IMR-90 (cell line): ENCODE measurements at regions not wholly inside any gene's neighbourhood (a gene's known extent, or its start where the extent isn't known, plus 50 kb on each side); places are given as distances from the start of the nearest gene placed in this dataset.

Experiments used
- ATAC-seq: fragments of 200-7000 bp; cut with Tn5 transposase; 2 replicates; pipeline ENCODE4 v1.9.1; 2020; ENCODE audit warnings: low read depth, mild to moderate bottlenecking, moderate library complexity
- BruUV-seq: library from RNA; stranded (reverse); fragments of 400-500 nt; replicated peaks from 2 replicates; lab custom pipeline; 2021; lab: Mats Ljungman, UMichigan
- CTCF ChIA-PET: fragments of 300-600 bp; formaldehyde crosslinking; extraction: SDS; loops from one replicate; lab custom pipeline; 2021; ENCODE audit warnings: antibody characterized with exemption; lab: Yijun Ruan, JAX
- POLR2A ChIA-PET: fragments of 300-600 bp; sonication (Branson Sonifier 250); formaldehyde crosslinking; loops from one replicate; lab custom pipeline; 2022; ENCODE audit warnings: antibody characterized with exemption; ENCODE audit not compliant: unreplicated experiment; lab: Charles Lee
- DNase-seq: peaks from one replicate; pipeline ENCODE4 v3.0.0; 2013
- H2AFZ ChIP-seq: replicated peaks from 2 replicates; pipeline ENCODE3; 2013; ENCODE audit warnings: low read length, mild to moderate bottlenecking; ENCODE audit not compliant: poor library complexity
- H2AK5ac ChIP-seq: 2 replicates; pipeline ENCODE4 v1.6.1; 2013; ENCODE audit warnings: low read depth, low read length, inconsistent platforms
- H2AK9ac ChIP-seq: replicated peaks from 2 replicates; pipeline ENCODE3; 2013; ENCODE audit warnings: mild to moderate bottlenecking, low read depth, low read length, moderate library complexity; ENCODE audit not compliant: poor library complexity
- H2BK120ac ChIP-seq: 2 replicates; pipeline ENCODE4 v1.6.1; 2013; ENCODE audit warnings: low read depth, low read length, inconsistent platforms
- H2BK15ac ChIP-seq: 3 replicates; pipeline ENCODE4 v1.6.1; 2013; ENCODE audit warnings: low read depth, low read length, inconsistent platforms
- H2BK20ac ChIP-seq: 2 replicates; pipeline ENCODE4 v1.6.1; 2013; ENCODE audit warnings: low read depth, mild to moderate bottlenecking, inconsistent platforms, low read length, moderate library complexity
- H2BK5ac ChIP-seq: 2 replicates; pipeline ENCODE4 v1.6.1; 2013; ENCODE audit warnings: mild to moderate bottlenecking, low read depth, low read length, inconsistent platforms; ENCODE audit not compliant: poor library complexity, severe bottlenecking
- H3K14ac ChIP-seq: replicated peaks from 2 replicates; pipeline ENCODE4 v1.6.1; 2013; ENCODE audit warnings: low read depth, low read length, inconsistent platforms
- H3K18ac ChIP-seq: 2 replicates; pipeline ENCODE4 v1.6.1; 2013; ENCODE audit warnings: low read depth, low read length, control low read depth
- H3K23ac ChIP-seq: 2 replicates; pipeline ENCODE4 v1.6.1; 2013; ENCODE audit warnings: low read depth, low read length, inconsistent platforms
- H3K27ac ChIP-seq: 2 replicates; pipeline ENCODE4 v1.5.1; 2013; ENCODE audit warnings: mild to moderate bottlenecking, control low read depth, low read length; ENCODE audit not compliant: insufficient read depth
- H3K27me3 ChIP-seq: 2 replicates; pipeline ENCODE4 v1.6.1; 2013; ENCODE audit warnings: low read length; ENCODE audit not compliant: control insufficient read depth, insufficient read depth
- H3K36me3 ChIP-seq: 2 replicates; pipeline ENCODE4 v1.6.1; 2013; ENCODE audit warnings: low read length, mixed read lengths; ENCODE audit not compliant: control insufficient read depth, insufficient read depth
- H3K4ac ChIP-seq: 2 replicates; pipeline ENCODE4 v1.6.1; 2013; ENCODE audit warnings: low read depth, low read length, inconsistent platforms
- H3K4me1 ChIP-seq: 2 replicates; pipeline ENCODE4 v1.6.1; 2013; ENCODE audit warnings: low read length, mixed read lengths; ENCODE audit not compliant: control insufficient read depth, insufficient read depth
- H3K4me2 ChIP-seq: 2 replicates; pipeline ENCODE4 v1.6.1; 2013; ENCODE audit warnings: low read depth, mild to moderate bottlenecking, control low read depth, low read length, moderate library complexity
- H3K4me3 ChIP-seq: 2 replicates; pipeline ENCODE4 v1.5.1; 2013; ENCODE audit warnings: low read depth, mild to moderate bottlenecking, control low read depth, low read length, moderate library complexity; ENCODE audit not compliant: insufficient read depth
- H3K56ac ChIP-seq: 2 replicates; pipeline ENCODE4 v1.6.1; 2013; ENCODE audit warnings: low read length, inconsistent platforms; ENCODE audit not compliant: insufficient read depth; ENCODE audit errors: extremely low read depth
- H3K79me1 ChIP-seq, 2 experiments: 2 replicates each; pipeline ENCODE4 v1.6.1; 2013; ENCODE audit warnings: low read length in 2 of 2, inconsistent platforms in 1 of 2, low read depth in 1 of 2
- H3K9ac ChIP-seq: 2 replicates; pipeline ENCODE4 v1.6.1; 2013; ENCODE audit warnings: low read depth, low read length, control low read depth
- H3K9me1 ChIP-seq: 2 replicates; pipeline ENCODE4 v1.6.1; 2013; ENCODE audit warnings: low read length, inconsistent platforms; ENCODE audit not compliant: insufficient read depth
- H3K9me3 ChIP-seq: 2 replicates; pipeline ENCODE4 v1.6.1; 2013; ENCODE audit warnings: low read length; ENCODE audit not compliant: control insufficient read depth, insufficient read depth
- H4K20me1 ChIP-seq: 2 replicates; pipeline ENCODE4 v1.6.1; 2013; ENCODE audit warnings: low read length, inconsistent platforms; ENCODE audit not compliant: insufficient read depth
- H4K5ac ChIP-seq: 2 replicates; pipeline ENCODE4 v1.6.1; 2013; ENCODE audit warnings: mild to moderate bottlenecking, low read depth, low read length, control low read depth
- H4K8ac ChIP-seq, 2 experiments: 2 replicates each; pipeline ENCODE4 v1.6.1; 2013; ENCODE audit warnings: low read depth in 2 of 2, low read length in 2 of 2, control low read depth in 1 of 2, inconsistent platforms in 1 of 2
- H4K91ac ChIP-seq: 2 replicates; pipeline ENCODE4 v1.6.1; 2013; ENCODE audit warnings: low read depth, low read length, inconsistent platforms; ENCODE audit not compliant: insufficient read depth
- BHLHE40 ChIP-seq: fragments of 150-350 bp; IDR thresholded peaks from 2 replicates; pipeline ENCODE4 v1.6.1; 2016; ENCODE audit warnings: mild to moderate bottlenecking, low read depth, low read length
- CEBPB ChIP-seq: IDR thresholded peaks from 2 replicates; pipeline ENCODE4 v1.6.1; 2012; ENCODE audit warnings: low read depth, low read length, improper control_type of control experiment
- CHD1 ChIP-seq: IDR thresholded peaks from 2 replicates; pipeline ENCODE4 v1.6.1; 2012; ENCODE audit warnings: low read depth, low read length, improper control_type of control experiment
- CTCF ChIP-seq: conservative IDR thresholded peaks from 2 replicates; pipeline ENCODE4 v1.5.1; 2012; ENCODE audit warnings: mild to moderate bottlenecking, low read depth, low read length, improper control_type of control experiment
- ELK1 ChIP-seq: fragments of 150-350 bp; IDR thresholded peaks from 2 replicates; pipeline ENCODE4 v1.6.1; 2016; ENCODE audit warnings: low read depth, mild to moderate bottlenecking, low read length, moderate library complexity, borderline replicate concordance
- FOS ChIP-seq: fragments of 150-350 bp; IDR thresholded peaks from 2 replicates; pipeline ENCODE4 v1.6.1; 2016; ENCODE audit warnings: low read depth, low read length
- MAFK ChIP-seq: IDR thresholded peaks from 2 replicates; pipeline ENCODE4 v1.6.1; 2012; ENCODE audit warnings: low read depth, low read length, improper control_type of control experiment
- MAZ ChIP-seq: IDR thresholded peaks from 2 replicates; pipeline ENCODE4 v1.6.1; 2012; ENCODE audit warnings: low read depth, mild to moderate bottlenecking, low read length, improper control_type of control experiment, moderate library complexity, borderline replicate concordance
- MXI1 ChIP-seq: IDR thresholded peaks from 2 replicates; pipeline ENCODE4 v1.6.1; 2012; ENCODE audit warnings: low read depth, mild to moderate bottlenecking, low read length, moderate library complexity, borderline replicate concordance
- NFE2L2 ChIP-seq: fragments of 150-350 bp; IDR thresholded peaks from 2 replicates; pipeline ENCODE4 v1.6.1; 2016; ENCODE audit warnings: low read depth, mild to moderate bottlenecking, low read length
- POLR2A ChIP-seq: IDR thresholded peaks from 2 replicates; pipeline ENCODE4 v1.6.1; 2012; ENCODE audit warnings: mild to moderate bottlenecking, low read depth, low read length
- RAD21 ChIP-seq: IDR thresholded peaks from 2 replicates; pipeline ENCODE4 v1.6.1; 2012; ENCODE audit warnings: low read length, improper control_type of control experiment
- RCOR1 ChIP-seq: IDR thresholded peaks from 2 replicates; pipeline ENCODE4 v1.6.1; 2012; ENCODE audit warnings: mild to moderate bottlenecking, low read length, improper control_type of control experiment; ENCODE audit not compliant: insufficient replicate concordance
- RFX5 ChIP-seq: IDR thresholded peaks from 2 replicates; pipeline ENCODE4 v1.8.0; 2012; ENCODE audit warnings: low read depth, mild to moderate bottlenecking, low read length, moderate library complexity
- SMC3 ChIP-seq: fragments of 150-350 bp; IDR thresholded peaks from 2 replicates; pipeline ENCODE4 v1.6.1; 2016; ENCODE audit warnings: low read depth, mild to moderate bottlenecking, antibody characterized with exemption, low read length, moderate library complexity
- USF2 ChIP-seq: fragments of 150-350 bp; IDR thresholded peaks from 2 replicates; pipeline ENCODE4 v1.6.1; 2017; ENCODE audit warnings: mild to moderate bottlenecking, antibody characterized with exemption, low read length, low read depth
- WGBS, 2 experiments: methylation state at CpG; one replicate each; pipeline versions ENCODE4 v1.1.5 to v1.1.7; 2013; ENCODE audit warnings: missing lambda C conversion rate in 2 of 2; ENCODE audit not compliant: insufficient read length in 1 of 2; ENCODE audit errors: extremely low coverage in 2 of 2; 5-methylcytosine and 5-hydroxymethylcytosine counted together
- dilution Hi-C: fragments of 300-500 bp; cut with HindIII; formaldehyde crosslinking; loops from one replicate; pipeline ENCODE4 v1.14.3; 2018; ENCODE audit warnings: low sequenced_read_pairs; ENCODE audit not compliant: unreplicated experiment
- in situ Hi-C: fragments of 300-500 bp; cut with MboI; formaldehyde crosslinking; loops from 3 replicates; pipeline ENCODE4 v1.14.3; 2019; ENCODE audit warnings: low sequenced_read_pairs, inconsistent platforms, mixed read lengths
- intact Hi-C: fragments of 100-400 bp; cut with micrococcal nuclease; formaldehyde crosslinking; loops from 2 replicates; pipeline ENCODE4 v1.10.0; 2022

- H3K56ac ChIP-seq, result no peak overlapping the region
- ChIA-PET CTCF (no interaction called here), POLR2A (no interaction called here)
- no CpG with 5 or more reads among the region's 1 CpG for WGBS, 2 experiments
- no peak overlapping the region for H2AK5ac ChIP-seq
- ATAC-seq, result no peak
- BruUV-seq, result no TSS peak
- no peaks in the 10 kb centered on the region for H4K20me1 ChIP-seq
- no peaks in the 10 kb centered on the region for H3K4me1 ChIP-seq
- H4K91ac ChIP-seq, result no peak overlapping the region
- no peak overlapping the region for H3K14ac ChIP-seq
- no peak overlapping the region for H3K23ac ChIP-seq
- H3K36me3 ChIP-seq, result no peaks in the 10 kb centered on the region
- H2AK9ac ChIP-seq, result no peak overlapping the region
- no peak overlapping the region for H2BK15ac ChIP-seq
- intact Hi-C loops, result no loop called here
- H3K18ac ChIP-seq, result no peak overlapping the region
- no peak overlapping the region for H4K5ac ChIP-seq
- TF ChIP-seq USF2 (no peak), MAZ (no peak), SMC3 (no peak), CEBPB (no peak), ELK1 (no peak), RAD21 (no peak), CTCF (no peak), FOS (no peak), BHLHE40 (no peak), POLR2A (no peak), MXI1 (no peak), RFX5 (no peak), RCOR1 (no peak), MAFK (no peak), CHD1 (no peak), NFE2L2 (no peak)
- no peaks in the 10 kb centered on the region for H3K79me1 ChIP-seq
- H3K27ac ChIP-seq, result no peak overlapping the region
- no peak overlapping the region for H3K4me2 ChIP-seq
- no peaks in the 10 kb centered on the region for H3K9me3 ChIP-seq
- no peaks in the 10 kb centered on the region for H3K27me3 ChIP-seq
- H3K4ac ChIP-seq, result no peak overlapping the region
- no peak overlapping the region for H3K4me3 ChIP-seq
- dilution Hi-C loops, result no loop called here
- H2AFZ ChIP-seq, result no peak overlapping the region
- no peak for DNase-seq
- no peak overlapping the region for H3K9ac ChIP-seq
- H3K9me1 ChIP-seq, result no peaks in the 10 kb centered on the region
- H2BK120ac ChIP-seq, result no peak overlapping the region
- H4K8ac ChIP-seq, result no peak overlapping the region
- in situ Hi-C loops, result no loop called here
- H2BK20ac ChIP-seq, result no peak overlapping the region
- H2BK5ac ChIP-seq, result no peak overlapping the region
Observed at GRCh38 chr2:83899271-83899670, 559.8 kb downstream of the SUCLG1 start.
